GM23338 (cell line): ENCODE measurements at regions not wholly inside any gene's neighbourhood (a gene's known extent, or its start where the extent isn't known, plus 50 kb on each side); places are given as distances from the start of the nearest gene placed in this dataset.

ENCODE experiments used
- ATAC-seq: fragments of 200-7000 bp; cut with Tn5 transposase; 3 replicates; pipeline ENCODE4 v1.9.1; 2020
- DNase-seq: peaks from one replicate; pipeline ENCODE4 v3.0.0-alpha.2; 2015; ENCODE audit warnings: low spot score
- H2AFZ ChIP-seq: fragments of 200-600 bp; sonication (generic); 2 replicates; pipeline ENCODE4 v1.8.0; 2016; ENCODE audit warnings: antibody characterized with exemption, mild to moderate bottlenecking, moderate library complexity
- H3F3A ChIP-seq: fragments of 200-600 bp; sonication (generic); replicated peaks from 2 replicates; pipeline ENCODE4 v1.8.0; 2017; ENCODE audit warnings: antibody characterized with exemption, mixed run types, low read depth
- H3K27ac ChIP-seq: fragments of 200-600 bp; sonication (generic); 2 replicates; pipeline ENCODE4 v1.6.1; 2016; ENCODE audit warnings: low read depth
- H3K27me3 ChIP-seq: fragments of 200-600 bp; sonication (generic); 2 replicates; pipeline ENCODE4 v1.8.0; 2016; ENCODE audit warnings: mild to moderate bottlenecking, mixed run types, moderate library complexity; ENCODE audit not compliant: insufficient read depth
- H3K36me3 ChIP-seq: fragments of 200-600 bp; sonication (generic); 2 replicates; pipeline ENCODE4 v1.8.0; 2016; ENCODE audit warnings: mild to moderate bottlenecking; ENCODE audit not compliant: insufficient read depth
- H3K4me1 ChIP-seq: fragments of 200-600 bp; sonication (generic); 2 replicates; pipeline ENCODE4 v1.8.0; 2016; ENCODE audit warnings: mild to moderate bottlenecking, moderate library complexity; ENCODE audit not compliant: insufficient read depth
- H3K4me2 ChIP-seq: fragments of 200-600 bp; sonication (generic); 2 replicates; pipeline ENCODE4 v1.7.1; 2017; ENCODE audit warnings: mixed run types
- H3K4me3 ChIP-seq: fragments of 200-600 bp; sonication (generic); 2 replicates; pipeline ENCODE4 v1.6.1; 2016; ENCODE audit warnings: mixed run types
- H3K79me2 ChIP-seq: fragments of 200-600 bp; sonication (generic); replicated peaks from 2 replicates; pipeline ENCODE4 v1.8.0; 2017; ENCODE audit warnings: mild to moderate bottlenecking; ENCODE audit not compliant: insufficient read depth
- H3K9me2 ChIP-seq: fragments of 200-600 bp; sonication (generic); 2 replicates; pipeline ENCODE4 v1.8.0; 2017; ENCODE audit not compliant: insufficient read depth
- H4K20me1 ChIP-seq: fragments of 200-600 bp; sonication (generic); replicated peaks from 2 replicates; pipeline ENCODE4 v1.8.0; 2017; ENCODE audit warnings: mild to moderate bottlenecking; ENCODE audit not compliant: insufficient read depth
- H3K27ac Mint-ChIP-seq: 2 replicates; pipeline ENCODE4 v1.8.0; 2020; ENCODE audit warnings: inconsistent platforms, mild to moderate bottlenecking, moderate library complexity, mixed read lengths
- H3K27me3 Mint-ChIP-seq: 3 replicates; pipeline ENCODE4 v1.8.0; 2022; ENCODE audit warnings: low read depth, mild to moderate bottlenecking, moderate library complexity, mixed read lengths, inconsistent platforms; ENCODE audit not compliant: insufficient read depth, poor library complexity
- H3K36me3 Mint-ChIP-seq: 3 replicates; pipeline ENCODE4 v1.8.0; 2021; ENCODE audit warnings: low read depth, mild to moderate bottlenecking, inconsistent platforms, moderate library complexity, mixed read lengths
- H3K4me1 Mint-ChIP-seq: 3 replicates; pipeline ENCODE4 v1.8.0; 2020; ENCODE audit warnings: mild to moderate bottlenecking, inconsistent platforms, mixed read lengths
- H3K4me3 Mint-ChIP-seq: 3 replicates; pipeline ENCODE4 v1.8.0; 2021; ENCODE audit warnings: moderate library complexity, mild to moderate bottlenecking, inconsistent platforms, mixed read lengths
- H3K9me3 Mint-ChIP-seq: 3 replicates; pipeline ENCODE4 v1.8.0; 2020; ENCODE audit warnings: moderate library complexity, mild to moderate bottlenecking, inconsistent platforms, mixed read lengths
- CREB1 ChIP-seq: fragments of 250-450 bp; sonication (Bioruptor Pico); IDR thresholded peaks from 2 replicates; pipeline ENCODE4 v1.5.0; 2020; ENCODE audit warnings: low read depth, mild to moderate bottlenecking, moderate library complexity
- EZH2 ChIP-seq: fragments of 200-600 bp; sonication (generic); IDR thresholded peaks from one replicate; pipeline ENCODE4 v1.8.0; 2017; ENCODE audit warnings: antibody characterized with exemption, mild to moderate bottlenecking, low read depth; ENCODE audit not compliant: unreplicated experiment
- EZH2phosphoT487 ChIP-seq: fragments of 200-600 bp; sonication (generic); IDR thresholded peaks from one replicate; pipeline ENCODE4 v1.8.1; 2018; ENCODE audit warnings: antibody characterized with exemption; ENCODE audit not compliant: unreplicated experiment
- JUNB ChIP-seq: IDR thresholded peaks from one replicate; pipeline ENCODE4 v1.6.1; 2016; ENCODE audit warnings: antibody characterized with exemption; ENCODE audit not compliant: unreplicated experiment
- NANOG ChIP-seq: IDR thresholded peaks from 2 replicates; pipeline ENCODE4 v1.6.1; 2016; ENCODE audit warnings: antibody characterized with exemption, borderline replicate concordance
- POLR2AphosphoS5 ChIP-seq: IDR thresholded peaks from 2 replicates; pipeline ENCODE4 v1.6.1; 2016; ENCODE audit warnings: antibody characterized with exemption, low read depth
- STAT1 ChIP-seq: IDR thresholded peaks from one replicate; pipeline ENCODE4 v1.6.1; 2016; ENCODE audit warnings: antibody characterized with exemption; ENCODE audit not compliant: unreplicated experiment
- ZNF114 ChIP-seq: fragments of 250-450 bp; sonication (Bioruptor Pico); IDR thresholded peaks from 2 replicates; pipeline ENCODE4 v1.5.0; 2020; ENCODE audit warnings: mild to moderate bottlenecking, moderate library complexity
- ZNF331 ChIP-seq: fragments of 250-450 bp; sonication (Bioruptor Pico); IDR thresholded peaks from 2 replicates; pipeline ENCODE4 v1.5.0; 2020; ENCODE audit warnings: low read depth, mild to moderate bottlenecking, moderate library complexity
- TF ChIP-seq, protein P1 (sequence below): IDR thresholded peaks from one replicate; pipeline ENCODE4 v1.6.1; 2018; ENCODE audit warnings: antibody characterized with exemption; ENCODE audit not compliant: unreplicated experiment
- TF ChIP-seq, protein P2 (sequence below): IDR thresholded peaks from 2 replicates; pipeline ENCODE4 v1.6.1; 2016; ENCODE audit warnings: antibody characterized with exemption
- TF ChIP-seq, protein P3 (sequence below), 2 experiments: fragments of 200-600 bp in 1 of 2; sonication (generic) in 1 of 2; conservative IDR thresholded peaks; 2 replicates each; pipeline versions ENCODE4 v1.5.1 to v1.6.1; 2016 to 2017; ENCODE audit warnings: antibody characterized with exemption in 2 of 2, low read depth in 2 of 2, mild to moderate bottlenecking in 2 of 2, moderate library complexity in 1 of 2

DNA sequence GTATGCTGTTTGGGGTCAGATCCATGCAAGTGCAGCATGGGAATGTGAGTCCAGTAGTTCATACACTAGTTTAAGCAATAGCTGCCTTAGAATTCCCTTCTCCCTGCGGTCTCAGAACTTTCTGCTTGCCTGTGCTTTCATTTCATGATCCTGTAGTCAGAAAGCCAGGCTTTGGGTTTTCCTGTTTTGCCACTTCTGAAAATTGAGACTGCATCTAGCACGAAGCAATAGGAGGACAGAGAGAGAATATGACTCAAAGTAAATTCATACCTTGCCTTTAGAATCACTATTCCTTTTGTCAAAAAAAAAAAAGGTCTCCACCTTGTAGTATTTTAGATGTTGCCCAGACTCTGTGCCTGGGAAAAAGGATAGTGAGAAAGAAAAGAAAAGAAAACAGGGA is 161.2 kb upstream of the SNX7 start:
- no peak overlapping the region for H3K27ac ChIP-seq
- H3K4me1 ChIP-seq = peaks cover 38% of the 10 kb centered on the region
- H3K36me3 Mint-ChIP-seq = peaks cover 31% of the 10 kb centered on the region
- no peak overlapping the region for H2AFZ ChIP-seq
- no peak for ATAC-seq
- H3K4me2 ChIP-seq = no peak overlapping the region
- H3K27me3 ChIP-seq = no peaks in the 10 kb centered on the region
- no peaks in the 10 kb centered on the region for H3K79me2 ChIP-seq
- H3K27ac Mint-ChIP-seq = no peak overlapping the region
- no peak for DNase-seq
- TF ChIP-seq, protein P1, sequence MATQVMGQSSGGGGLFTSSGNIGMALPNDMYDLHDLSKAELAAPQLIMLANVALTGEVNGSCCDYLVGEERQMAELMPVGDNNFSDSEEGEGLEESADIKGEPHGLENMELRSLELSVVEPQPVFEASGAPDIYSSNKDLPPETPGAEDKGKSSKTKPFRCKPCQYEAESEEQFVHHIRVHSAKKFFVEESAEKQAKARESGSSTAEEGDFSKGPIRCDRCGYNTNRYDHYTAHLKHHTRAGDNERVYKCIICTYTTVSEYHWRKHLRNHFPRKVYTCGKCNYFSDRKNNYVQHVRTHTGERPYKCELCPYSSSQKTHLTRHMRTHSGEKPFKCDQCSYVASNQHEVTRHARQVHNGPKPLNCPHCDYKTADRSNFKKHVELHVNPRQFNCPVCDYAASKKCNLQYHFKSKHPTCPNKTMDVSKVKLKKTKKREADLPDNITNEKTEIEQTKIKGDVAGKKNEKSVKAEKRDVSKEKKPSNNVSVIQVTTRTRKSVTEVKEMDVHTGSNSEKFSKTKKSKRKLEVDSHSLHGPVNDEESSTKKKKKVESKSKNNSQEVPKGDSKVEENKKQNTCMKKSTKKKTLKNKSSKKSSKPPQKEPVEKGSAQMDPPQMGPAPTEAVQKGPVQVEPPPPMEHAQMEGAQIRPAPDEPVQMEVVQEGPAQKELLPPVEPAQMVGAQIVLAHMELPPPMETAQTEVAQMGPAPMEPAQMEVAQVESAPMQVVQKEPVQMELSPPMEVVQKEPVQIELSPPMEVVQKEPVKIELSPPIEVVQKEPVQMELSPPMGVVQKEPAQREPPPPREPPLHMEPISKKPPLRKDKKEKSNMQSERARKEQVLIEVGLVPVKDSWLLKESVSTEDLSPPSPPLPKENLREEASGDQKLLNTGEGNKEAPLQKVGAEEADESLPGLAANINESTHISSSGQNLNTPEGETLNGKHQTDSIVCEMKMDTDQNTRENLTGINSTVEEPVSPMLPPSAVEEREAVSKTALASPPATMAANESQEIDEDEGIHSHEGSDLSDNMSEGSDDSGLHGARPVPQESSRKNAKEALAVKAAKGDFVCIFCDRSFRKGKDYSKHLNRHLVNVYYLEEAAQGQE = no peak
- TF ChIP-seq EZH2 (no peak), NANOG (no peak), ZNF331 (CRISPR knock-in tag) (no peak), CREB1 (CRISPR knock-in tag) (no peak), STAT1 (no peak), EZH2phosphoT487 (no peak)
- TF ChIP-seq, protein P2, sequence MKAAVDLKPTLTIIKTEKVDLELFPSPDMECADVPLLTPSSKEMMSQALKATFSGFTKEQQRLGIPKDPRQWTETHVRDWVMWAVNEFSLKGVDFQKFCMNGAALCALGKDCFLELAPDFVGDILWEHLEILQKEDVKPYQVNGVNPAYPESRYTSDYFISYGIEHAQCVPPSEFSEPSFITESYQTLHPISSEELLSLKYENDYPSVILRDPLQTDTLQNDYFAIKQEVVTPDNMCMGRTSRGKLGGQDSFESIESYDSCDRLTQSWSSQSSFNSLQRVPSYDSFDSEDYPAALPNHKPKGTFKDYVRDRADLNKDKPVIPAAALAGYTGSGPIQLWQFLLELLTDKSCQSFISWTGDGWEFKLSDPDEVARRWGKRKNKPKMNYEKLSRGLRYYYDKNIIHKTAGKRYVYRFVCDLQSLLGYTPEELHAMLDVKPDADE = no peak
- H3F3A ChIP-seq = no peaks in the 10 kb centered on the region
- H4K20me1 ChIP-seq = no peaks in the 10 kb centered on the region
- peaks cover 34% of the 10 kb centered on the region for H3K4me1 Mint-ChIP-seq
- H3K4me3 Mint-ChIP-seq = no peak overlapping the region
- H3K4me3 ChIP-seq = no peak overlapping the region
- H3K27me3 Mint-ChIP-seq = no peaks in the 10 kb centered on the region
- no peaks in the 10 kb centered on the region; the same call in 1 of the 2 replicates for H3K9me2 ChIP-seq
- H3K9me3 Mint-ChIP-seq = peaks cover 16% of the 10 kb centered on the region
- H3K36me3 ChIP-seq = no peaks in the 10 kb centered on the region

DNA sequence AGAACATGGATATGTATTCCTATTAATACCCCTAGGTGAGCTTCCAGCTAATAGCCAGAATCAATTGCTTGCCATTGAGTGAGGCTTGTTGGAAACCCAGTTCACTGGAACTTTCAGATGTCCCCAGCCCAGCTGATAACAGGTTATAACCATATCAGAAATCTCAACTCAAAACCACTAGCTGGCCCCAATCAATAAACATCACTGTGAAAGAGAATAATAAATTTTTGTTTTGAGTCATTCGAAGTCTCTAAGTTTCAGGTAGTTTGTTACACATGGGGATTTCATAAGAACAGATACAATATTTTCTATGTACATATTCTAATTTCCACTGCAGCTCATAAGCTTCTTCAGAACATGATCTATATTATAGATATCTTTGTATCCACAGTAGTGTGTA is 162.9 kb upstream of the SNX7 start:
- H3K4me3 Mint-ChIP-seq = no peak overlapping the region
- ATAC-seq = no peak
- TF ChIP-seq EZH2phosphoT487 (no peak), POLR2AphosphoS5 (no peak), CREB1 (CRISPR knock-in tag) (no peak), ZNF114 (CRISPR knock-in tag) (no peak), NANOG (no peak), EZH2 (no peak), STAT1 (no peak), JUNB (no peak)
- TF ChIP-seq, protein P1 = no peak
- TF ChIP-seq, protein P3, sequence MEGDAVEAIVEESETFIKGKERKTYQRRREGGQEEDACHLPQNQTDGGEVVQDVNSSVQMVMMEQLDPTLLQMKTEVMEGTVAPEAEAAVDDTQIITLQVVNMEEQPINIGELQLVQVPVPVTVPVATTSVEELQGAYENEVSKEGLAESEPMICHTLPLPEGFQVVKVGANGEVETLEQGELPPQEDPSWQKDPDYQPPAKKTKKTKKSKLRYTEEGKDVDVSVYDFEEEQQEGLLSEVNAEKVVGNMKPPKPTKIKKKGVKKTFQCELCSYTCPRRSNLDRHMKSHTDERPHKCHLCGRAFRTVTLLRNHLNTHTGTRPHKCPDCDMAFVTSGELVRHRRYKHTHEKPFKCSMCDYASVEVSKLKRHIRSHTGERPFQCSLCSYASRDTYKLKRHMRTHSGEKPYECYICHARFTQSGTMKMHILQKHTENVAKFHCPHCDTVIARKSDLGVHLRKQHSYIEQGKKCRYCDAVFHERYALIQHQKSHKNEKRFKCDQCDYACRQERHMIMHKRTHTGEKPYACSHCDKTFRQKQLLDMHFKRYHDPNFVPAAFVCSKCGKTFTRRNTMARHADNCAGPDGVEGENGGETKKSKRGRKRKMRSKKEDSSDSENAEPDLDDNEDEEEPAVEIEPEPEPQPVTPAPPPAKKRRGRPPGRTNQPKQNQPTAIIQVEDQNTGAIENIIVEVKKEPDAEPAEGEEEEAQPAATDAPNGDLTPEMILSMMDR (conservative IDR thresholded peaks at IDR 0.05; ENCODE audit: low read depth in 2 of 2) = no peak

More for the DNA sequence above, 162.9 kb upstream of the SNX7 start:
- Mint-ChIP-seq H3K36me3 (peaks cover 31% of the 10 kb centered on the region), H3K27me3 (no peaks in the 10 kb centered on the region), H3K27ac (no peak overlapping the region), H3K9me3 (peaks cover 16% of the 10 kb centered on the region), H3K4me1 (peaks cover 22% of the 10 kb centered on the region)
- Histone ChIP-seq H3K27ac (no peak overlapping the region), H3K4me2 (no peak overlapping the region), H3K27me3 (no peaks in the 10 kb centered on the region), H3K79me2 (no peaks in the 10 kb centered on the region), H3K36me3 (no peaks in the 10 kb centered on the region), H3K4me3 (no peak overlapping the region), H3K4me1 (peaks cover 21% of the 10 kb centered on the region), H3F3A (no peaks in the 10 kb centered on the region), H2AFZ (no peak overlapping the region), H3K9me2 (no peaks in the 10 kb centered on the region; the same call in 1 of the 2 replicates), H4K20me1 (no peaks in the 10 kb centered on the region)
- no peak for DNase-seq
